ENCODE measurements at regions not wholly inside any gene's neighbourhood (a gene's known extent, or its start where the extent isn't known, plus 50 kb on each side); places are given as distances from the start of the nearest gene placed in this dataset.

- Histone ChIP-seq H3K36me3 (no peaks in the 10 kb centered on the region), H3K4me1 (no peaks in the 10 kb centered on the region), H3K4me3 (no peak overlapping the region), H3K27me3 (no peaks in the 10 kb centered on the region), H3K9me3 (no peaks in the 10 kb centered on the region), H3K27ac (no peak overlapping the region)
- intact Hi-C loops (cut with DNase I) = no loop called here
- ATAC-seq (no peak), DNase-seq (no peak)
- TF ChIP-seq CTCF (IDR thresholded peaks at IDR 0.05) = no peak
Observed at GRCh38 chr4:156538210-156538609, 433.4 kb downstream of the PDGFC start.

GRCh38 chr4:156537286-156537685 is 434.3 kb downstream of the PDGFC start:
- no peaks in the 10 kb centered on the region for H3K9me3 ChIP-seq
- no peaks in the 10 kb centered on the region for H3K27me3 ChIP-seq
- ATAC-seq (no peak), DNase-seq (no peak)
- no peak overlapping the region for H3K4me3 ChIP-seq
- TF ChIP-seq CTCF (IDR thresholded peaks at IDR 0.05) = no peak
- H3K27ac ChIP-seq = no peak overlapping the region
- no peaks in the 10 kb centered on the region for H3K4me1 ChIP-seq
- H3K36me3 ChIP-seq = no peaks in the 10 kb centered on the region
- intact Hi-C loops (cut with DNase I) = no loop called here

GRCh38 chr4:156536661-156537060 is 434.9 kb downstream of the PDGFC start:
- no peak for DNase-seq
- Histone ChIP-seq H3K4me1 (no peaks in the 10 kb centered on the region), H3K27ac (no peak overlapping the region), H3K36me3 (no peaks in the 10 kb centered on the region), H3K4me3 (no peak overlapping the region), H3K9me3 (no peaks in the 10 kb centered on the region), H3K27me3 (no peaks in the 10 kb centered on the region)
- TF ChIP-seq CTCF (IDR thresholded peaks at IDR 0.05) = no peak
- no peak for ATAC-seq
- intact Hi-C loops (cut with DNase I) = no loop called here

- ATAC-seq (no peak), DNase-seq (no peak)
- intact Hi-C loops (cut with DNase I) = no loop called here
- Histone ChIP-seq H3K4me3 (no peak overlapping the region), H3K27ac (no peak overlapping the region), H3K36me3 (no peaks in the 10 kb centered on the region), H3K4me1 (no peaks in the 10 kb centered on the region), H3K27me3 (no peaks in the 10 kb centered on the region), H3K9me3 (no peaks in the 10 kb centered on the region)
- no peak for TF ChIP-seq CTCF (IDR thresholded peaks at IDR 0.05)
Observed at GRCh38 chr4:156534205-156534604, 437.4 kb downstream of the PDGFC start.

- no peaks in the 10 kb centered on the region for H3K4me1 ChIP-seq
- no peaks in the 10 kb centered on the region for H3K36me3 ChIP-seq
- no peak overlapping the region for H3K4me3 ChIP-seq
- H3K27ac ChIP-seq = no peak overlapping the region
- DNase-seq (no peak), ATAC-seq (no peak)
- H3K27me3 ChIP-seq = no peaks in the 10 kb centered on the region
- no peaks in the 10 kb centered on the region for H3K9me3 ChIP-seq
- intact Hi-C loops (cut with DNase I) = no loop called here
- no peak for TF ChIP-seq CTCF (IDR thresholded peaks at IDR 0.05)
Observed at GRCh38 chr4:156528216-156528615, 443.4 kb downstream of the PDGFC start.

All from left lung (tissue), 4 donors.